ENCODE measurements at regions not wholly inside any gene's neighbourhood (a gene's known extent, or its start where the extent isn't known, plus 50 kb on each side); places are given as distances from the start of the nearest gene placed in this dataset.

DNA sequence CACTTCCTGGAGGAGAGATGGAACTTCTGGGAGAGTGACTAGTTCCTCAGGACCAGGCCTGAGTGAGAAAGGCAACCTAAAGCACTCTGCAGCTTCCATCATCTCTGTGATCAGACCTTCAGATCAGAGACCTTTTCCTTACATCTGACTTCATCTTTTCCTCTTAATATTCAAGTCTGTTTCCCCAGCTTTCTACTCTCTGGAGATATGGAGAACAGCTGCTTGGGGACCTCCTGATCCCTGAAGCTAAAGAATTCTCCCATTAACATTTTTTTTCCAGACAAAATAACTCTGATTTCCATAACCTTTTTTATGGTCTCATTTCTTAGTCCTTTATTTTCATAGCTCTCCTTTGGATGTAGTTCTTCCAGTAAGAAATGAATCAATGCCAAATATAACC is 133.4 kb upstream of the FNDC3A start:
- H3K27ac ChIP-seq (ENCODE audit: low read depth in 1 of 2, low read length in 2 of 2) = no peak overlapping the region
- ChIA-PET CTCF (interaction anchor here (1.0 kb wide), 1 partner anchor 12 kb away, joined by 3 read pairs; no protein-coding TSS in a partner anchor), POLR2A (no interaction called here)
- H3K36me3 ChIP-seq (ENCODE audit: insufficient read depth, low read length) = no peaks in the 10 kb centered on the region
- intact Hi-C loops (cut with DNase I, micrococcal nuclease) = no loop called here
- H3K4me1 Mint-ChIP-seq (ENCODE audit: low read depth) = no peaks in the 10 kb centered on the region
- H3K27me3 Mint-ChIP-seq = no peaks in the 10 kb centered on the region
- no peak overlapping the region for H3K27ac Mint-ChIP-seq
- no peaks in the 10 kb centered on the region for H3K36me3 Mint-ChIP-seq (ENCODE audit: low read depth)
- no peaks in the 10 kb centered on the region for H3K9me3 ChIP-seq (ENCODE audit: control insufficient read depth in 1 of 2, insufficient read depth in 1 of 2, low read length in 2 of 2)
- no peaks in the 10 kb centered on the region for H3K27me3 ChIP-seq (ENCODE audit: control insufficient read depth in 1 of 2, insufficient read depth in 2 of 2, low read length in 2 of 2)
- no peaks in the 10 kb centered on the region for H3K9me3 Mint-ChIP-seq
- ATAC-seq (ENCODE audit: poor library complexity) (no peak), DNase-seq (no peak)
- H3K4me3 ChIP-seq (ENCODE audit: low read length) = no peak overlapping the region
- no peaks in the 10 kb centered on the region for H3K4me1 ChIP-seq (ENCODE audit: insufficient read depth, low read length)
- TF ChIP-seq, protein P1, sequence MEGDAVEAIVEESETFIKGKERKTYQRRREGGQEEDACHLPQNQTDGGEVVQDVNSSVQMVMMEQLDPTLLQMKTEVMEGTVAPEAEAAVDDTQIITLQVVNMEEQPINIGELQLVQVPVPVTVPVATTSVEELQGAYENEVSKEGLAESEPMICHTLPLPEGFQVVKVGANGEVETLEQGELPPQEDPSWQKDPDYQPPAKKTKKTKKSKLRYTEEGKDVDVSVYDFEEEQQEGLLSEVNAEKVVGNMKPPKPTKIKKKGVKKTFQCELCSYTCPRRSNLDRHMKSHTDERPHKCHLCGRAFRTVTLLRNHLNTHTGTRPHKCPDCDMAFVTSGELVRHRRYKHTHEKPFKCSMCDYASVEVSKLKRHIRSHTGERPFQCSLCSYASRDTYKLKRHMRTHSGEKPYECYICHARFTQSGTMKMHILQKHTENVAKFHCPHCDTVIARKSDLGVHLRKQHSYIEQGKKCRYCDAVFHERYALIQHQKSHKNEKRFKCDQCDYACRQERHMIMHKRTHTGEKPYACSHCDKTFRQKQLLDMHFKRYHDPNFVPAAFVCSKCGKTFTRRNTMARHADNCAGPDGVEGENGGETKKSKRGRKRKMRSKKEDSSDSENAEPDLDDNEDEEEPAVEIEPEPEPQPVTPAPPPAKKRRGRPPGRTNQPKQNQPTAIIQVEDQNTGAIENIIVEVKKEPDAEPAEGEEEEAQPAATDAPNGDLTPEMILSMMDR (IDR thresholded peaks at IDR 0.05) = no peak
- H3K4me3 Mint-ChIP-seq = no peak overlapping the region

DNA sequence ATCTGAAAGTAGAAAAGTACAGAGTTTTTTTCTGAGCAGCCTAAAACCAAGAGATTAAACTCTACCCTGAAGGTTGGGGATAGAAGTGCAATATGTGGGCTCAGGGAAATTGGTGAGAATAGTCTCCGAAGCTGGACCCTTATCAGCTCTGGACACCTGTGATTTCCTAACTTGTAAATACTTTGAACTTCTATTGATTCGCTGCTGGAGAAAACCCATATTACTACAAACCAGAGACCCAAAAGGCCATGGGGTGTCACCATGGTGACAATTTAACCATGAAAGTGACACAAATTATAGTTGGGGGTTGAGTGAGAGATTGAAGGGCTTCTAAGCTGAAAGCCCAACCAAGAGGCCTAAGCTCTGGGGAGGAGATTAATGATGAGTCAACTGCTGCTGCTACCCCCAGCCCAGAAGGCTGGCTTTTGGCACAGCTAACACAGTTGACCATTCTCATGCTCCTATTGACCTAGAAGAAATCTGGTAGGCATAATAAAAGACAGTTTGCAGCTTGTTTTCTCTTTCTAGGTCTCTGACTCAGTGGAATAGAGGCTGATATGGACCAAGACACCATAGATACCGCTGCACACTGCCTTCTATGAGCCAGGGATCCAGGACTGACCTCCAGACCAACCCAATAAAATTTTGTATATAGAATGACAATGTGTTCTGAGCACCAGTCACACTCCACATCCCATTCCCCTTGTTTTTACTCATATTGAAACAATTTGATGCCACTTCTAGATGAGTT is 131.9 kb upstream of the FNDC3A start:
- no peaks in the 10 kb centered on the region for H3K4me1 Mint-ChIP-seq (ENCODE audit: low read depth)
- H3K36me3 Mint-ChIP-seq (ENCODE audit: low read depth) = no peaks in the 10 kb centered on the region
- Histone ChIP-seq H3K9me3 (ENCODE audit: control insufficient read depth in 1 of 2, insufficient read depth in 1 of 2, low read length in 2 of 2) (no peaks in the 10 kb centered on the region), H3K27me3 (ENCODE audit: control insufficient read depth in 1 of 2, insufficient read depth in 2 of 2, low read length in 2 of 2) (no peaks in the 10 kb centered on the region), H3K4me3 (ENCODE audit: low read length) (no peak overlapping the region), H3K4me1 (ENCODE audit: insufficient read depth, low read length) (no peaks in the 10 kb centered on the region), H3K36me3 (ENCODE audit: insufficient read depth, low read length) (no peaks in the 10 kb centered on the region), H3K27ac (ENCODE audit: low read depth in 1 of 2, low read length in 2 of 2) (no peak overlapping the region)
- H3K27ac Mint-ChIP-seq = no peak overlapping the region
- ATAC-seq (ENCODE audit: poor library complexity) = no peak
- no peaks in the 10 kb centered on the region for H3K27me3 Mint-ChIP-seq
- TF ChIP-seq, protein P1 (IDR thresholded peaks at IDR 0.05) = no peak
- H3K4me3 Mint-ChIP-seq = no peak overlapping the region
- ChIA-PET CTCF (no interaction called here), POLR2A (interaction anchor here (0.7 kb wide), 1 partner anchor 132 kb away, joined by 3 read pairs; the partner anchor contains the start of gene FNDC3A)
- H3K9me3 Mint-ChIP-seq = no peaks in the 10 kb centered on the region
- intact Hi-C loops (cut with DNase I, micrococcal nuclease) = no loop called here
- DNase-seq = no peak

DNA sequence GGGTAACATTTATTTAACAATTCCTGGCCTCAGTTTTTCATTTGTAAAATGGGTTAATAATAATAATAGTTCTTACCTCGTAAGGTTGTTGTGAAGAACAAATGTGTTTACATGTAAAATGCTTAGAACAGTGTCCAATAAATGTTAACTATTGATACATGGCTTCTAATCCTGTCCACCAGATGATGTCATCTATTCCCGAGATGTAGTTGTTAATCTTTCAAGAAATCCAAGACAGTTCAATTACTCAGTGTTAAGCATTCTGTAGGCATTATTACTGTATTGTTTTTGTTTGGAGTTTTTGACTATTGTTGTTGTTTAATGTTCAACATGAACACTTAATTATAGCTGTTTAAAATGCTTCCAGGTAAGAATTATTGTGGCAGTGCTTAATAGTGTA is 131.0 kb upstream of the FNDC3A start:
- H3K27ac ChIP-seq (ENCODE audit: low read depth in 1 of 2, low read length in 2 of 2) = no peak overlapping the region
- Mint-ChIP-seq H3K27ac (no peak overlapping the region), H3K4me3 (no peak overlapping the region), H3K36me3 (ENCODE audit: low read depth) (no peaks in the 10 kb centered on the region), H3K4me1 (ENCODE audit: low read depth) (no peaks in the 10 kb centered on the region), H3K27me3 (no peaks in the 10 kb centered on the region), H3K9me3 (no peaks in the 10 kb centered on the region)
- H3K27me3 ChIP-seq (ENCODE audit: control insufficient read depth in 1 of 2, insufficient read depth in 2 of 2, low read length in 2 of 2) = no peaks in the 10 kb centered on the region
- ATAC-seq (ENCODE audit: poor library complexity) = no peak
- no peaks in the 10 kb centered on the region for H3K4me1 ChIP-seq (ENCODE audit: insufficient read depth, low read length)
- H3K36me3 ChIP-seq (ENCODE audit: insufficient read depth, low read length) = no peaks in the 10 kb centered on the region
- H3K4me3 ChIP-seq (ENCODE audit: low read length) = no peak overlapping the region
- H3K9me3 ChIP-seq (ENCODE audit: control insufficient read depth in 1 of 2, insufficient read depth in 1 of 2, low read length in 2 of 2) = no peaks in the 10 kb centered on the region
- intact Hi-C loops (cut with DNase I, micrococcal nuclease) = no loop called here
- POLR2A ChIA-PET = no interaction called here
- CTCF ChIA-PET = no interaction called here
- TF ChIP-seq, protein P1 (IDR thresholded peaks at IDR 0.05) = no peak
- DNase-seq = no peak

Measured in CD4-positive, alpha-beta T cell (primary cell).